Stimulated activated CD8-positive, alpha-beta memory T cell treated with anti-CD3 and anti-CD28 coated beads, Interleukin-12 subunit alpha, Interleukin-12 subunit beta, amount 100 ng/mL, for 1 hour (primary cell): ENCODE measurements at regions not wholly inside any gene's neighbourhood (a gene's known extent, or its start where the extent isn't known, plus 50 kb on each side); places are given as distances from the start of the nearest gene placed in this dataset.

Source experiments
- DNase-seq: peaks from one replicate; pipeline ENCODE4 v3.0.0-alpha.2; 2020; ENCODE audit warnings: low read depth

- DNase-seq, result no peak
Observed at GRCh38 chr13:110097013-110097412, 209.9 kb downstream of the COL4A1 start.

- no peak for DNase-seq
Observed at GRCh38 chr13:110092831-110093247, 214.1 kb downstream of the COL4A1 start.

DNA sequence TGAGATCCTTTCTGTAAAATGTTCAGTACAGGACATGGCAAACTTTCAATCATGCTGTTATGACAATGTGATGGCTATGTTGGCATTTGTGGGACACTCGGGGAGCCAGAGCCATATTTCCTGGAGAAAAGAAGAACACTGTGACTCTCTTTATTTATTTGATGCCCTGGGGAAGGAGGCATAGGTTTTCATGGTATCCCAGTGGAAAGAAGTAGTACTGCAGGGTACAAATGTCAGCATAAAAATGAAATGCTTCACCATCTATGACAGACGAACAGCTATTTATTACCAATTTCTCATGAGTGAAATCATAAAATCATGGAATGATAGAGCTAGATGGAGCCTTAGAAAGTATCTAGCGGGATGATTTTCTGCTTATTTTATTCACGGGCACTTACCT lies 217.1 kb downstream of the COL4A1 start:
- no peak for DNase-seq

- DNase-seq, result no peak
Observed at GRCh38 chr13:110089100-110089499, 217.9 kb downstream of the COL4A1 start.

- DNase-seq, result no peak
Observed at GRCh38 chr13:110073982-110074381, 233.0 kb downstream of the COL4A1 start.

DNA sequence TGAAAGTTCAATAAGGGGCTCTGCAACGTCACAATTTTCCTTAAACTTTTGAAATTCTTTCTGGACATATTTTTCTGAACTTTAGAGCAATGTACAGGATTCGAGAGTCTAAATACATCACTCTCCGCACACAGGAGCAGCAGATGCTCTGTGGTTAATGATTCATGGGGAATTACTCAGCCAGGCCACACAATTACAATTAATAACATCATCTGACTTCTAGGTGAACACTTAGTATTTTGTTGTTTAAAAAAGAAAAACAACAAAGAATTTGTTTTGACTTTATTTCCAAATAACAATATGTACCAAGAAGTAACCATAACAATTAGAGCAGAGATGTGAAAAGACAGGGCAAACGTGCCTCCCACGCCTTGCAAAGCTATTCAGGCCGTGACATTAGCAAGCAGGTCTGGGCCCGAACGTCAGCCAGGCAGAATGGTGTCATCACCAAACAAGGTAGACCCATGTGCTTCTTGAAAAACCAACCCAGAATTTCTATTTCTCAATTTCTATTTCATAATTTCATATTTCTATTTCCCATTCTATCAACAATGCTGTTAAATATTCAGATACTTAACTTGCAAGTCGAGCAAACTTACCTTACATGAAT lies 236.3 kb downstream of the COL4A1 start:
- DNase-seq, result no peak

GRCh38 chr13:110070046-110070445 lies 236.9 kb downstream of the COL4A1 start:
- DNase-seq, result no peak

DNA sequence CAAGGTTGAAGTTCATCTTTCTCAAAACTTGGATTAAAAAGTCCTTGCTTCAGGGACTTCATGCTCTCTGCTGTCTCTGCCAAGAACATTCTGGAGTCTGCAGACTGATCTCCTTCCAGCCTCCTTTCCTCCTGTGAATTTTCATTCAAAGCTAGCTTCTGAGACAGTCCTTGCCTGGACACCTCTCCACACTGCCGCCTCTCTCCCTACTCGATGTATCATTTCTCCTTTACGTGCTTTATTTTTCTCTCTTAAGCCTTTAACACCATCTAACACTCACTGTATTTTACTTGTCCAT lies 238.8 kb downstream of the COL4A1 start:
- DNase-seq, result no peak

GRCh38 chr13:110067355-110068175 lies 239.4 kb downstream of the COL4A1 start:
- no peak for DNase-seq

- DNase-seq, result no peak
Observed at GRCh38 chr13:110065780-110066179, 241.2 kb downstream of the COL4A1 start.

DNA sequence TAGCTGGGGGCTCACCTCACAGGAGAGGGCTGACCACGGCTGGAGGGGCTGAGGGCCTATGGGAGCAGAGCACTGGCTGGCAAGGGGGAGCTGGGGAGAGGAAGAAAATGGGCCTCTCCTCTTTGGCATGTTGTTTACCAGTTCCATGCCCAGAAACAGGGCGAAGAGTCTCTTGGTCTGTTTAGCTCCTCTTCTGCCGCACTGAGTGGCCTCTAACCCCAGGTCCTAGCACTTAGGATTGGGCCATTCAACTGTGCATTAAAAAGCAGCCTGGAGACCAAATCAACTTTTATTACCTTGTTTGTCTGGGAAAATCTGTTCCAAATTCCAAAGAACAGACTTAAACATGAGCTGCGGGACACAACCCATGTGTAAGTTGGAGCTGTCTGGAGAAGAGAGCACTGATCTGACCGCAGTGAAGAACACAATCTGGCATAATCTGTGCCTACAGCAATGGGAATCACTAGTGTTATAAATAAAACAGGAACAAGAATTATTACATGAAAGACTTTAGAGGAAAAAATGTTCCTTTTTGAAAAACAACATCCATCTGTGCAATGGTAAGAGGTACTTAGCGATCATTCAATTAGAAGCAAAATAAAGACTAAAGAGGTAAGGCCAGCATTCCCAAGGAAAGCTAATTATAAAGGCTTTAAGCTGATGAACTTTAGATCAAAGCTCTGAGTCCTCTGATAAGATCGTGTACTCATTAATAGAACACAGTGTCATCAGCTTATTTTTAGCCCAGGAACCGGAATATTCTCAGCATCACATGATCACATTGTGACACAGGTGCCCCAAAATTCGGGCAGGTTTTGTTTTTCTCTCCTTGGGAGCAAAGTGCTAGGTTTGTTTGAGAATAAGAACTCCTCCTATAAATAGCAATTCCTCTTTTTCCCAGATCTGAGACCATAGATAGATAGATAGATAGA lies 243.2 kb downstream of the COL4A1 start:
- DNase-seq, result no peak

DNA sequence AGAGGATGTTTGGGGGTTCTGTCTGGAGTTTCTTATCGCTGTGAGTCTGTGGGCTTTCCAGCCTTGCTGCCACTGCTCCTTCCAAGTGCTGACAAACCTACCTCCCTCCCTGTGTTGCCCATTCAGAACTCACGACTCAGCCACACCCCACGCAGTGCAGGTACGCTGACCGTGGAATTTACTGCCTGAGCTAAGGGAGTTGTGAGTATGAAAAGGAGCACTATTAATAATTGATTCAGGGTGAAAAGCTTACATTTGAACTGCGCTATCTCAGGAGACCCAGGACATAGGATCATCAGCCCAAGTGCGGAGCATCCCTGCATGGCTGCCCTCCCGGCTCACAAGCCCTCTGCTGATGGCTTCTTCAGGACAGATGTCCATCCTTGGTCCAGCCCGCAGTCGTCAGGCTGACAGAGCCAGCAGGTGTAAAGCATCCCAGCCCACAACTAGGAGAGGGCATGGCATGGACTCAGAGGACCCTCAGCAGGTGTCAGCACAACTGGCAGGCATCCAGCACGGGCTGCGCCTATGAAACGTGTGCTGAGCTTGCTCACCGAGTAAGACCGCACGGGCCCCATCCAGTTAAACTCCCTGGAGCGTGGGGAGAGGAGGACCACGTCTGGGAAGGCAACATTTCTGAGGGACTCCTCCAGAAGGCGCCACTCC lies 244.0 kb downstream of the COL4A1 start:
- no peak for DNase-seq

DNA sequence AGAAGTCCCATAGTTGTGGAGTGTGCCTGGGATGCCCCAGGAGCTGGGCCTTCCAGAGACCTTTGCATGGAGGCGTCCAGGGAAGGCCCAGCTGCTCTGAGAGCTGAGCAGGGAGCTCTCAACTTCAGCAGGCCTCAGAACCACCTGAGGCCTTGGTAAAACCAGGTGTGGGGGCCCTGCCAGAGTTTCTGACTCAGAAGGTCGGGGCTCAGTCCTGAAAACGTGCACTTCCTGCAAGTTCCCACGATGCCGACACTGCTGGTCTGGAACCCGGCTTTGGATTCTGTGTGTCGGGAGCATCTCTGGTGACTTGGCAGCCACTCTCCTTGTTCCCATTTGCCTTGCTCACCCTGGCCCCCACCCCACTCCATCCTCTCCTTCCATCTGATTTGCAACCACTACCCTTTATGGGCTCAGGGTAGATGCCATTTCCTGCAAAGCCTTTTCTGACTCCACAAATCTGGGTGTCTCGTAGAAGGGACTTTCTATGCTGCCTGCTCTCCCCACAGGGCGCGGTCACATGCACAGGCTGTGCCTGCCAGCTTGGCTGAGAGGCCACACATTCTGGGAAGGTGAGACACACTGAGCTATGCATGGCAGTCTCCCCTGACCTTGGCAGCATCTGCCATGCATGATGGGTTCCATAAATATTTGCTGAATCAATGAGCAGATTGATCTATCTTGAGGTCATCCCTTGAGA lies 244.7 kb downstream of the COL4A1 start:
- DNase-seq, result no peak

- DNase-seq, result no peak
Observed at GRCh38 chr13:110061270-110061669, 245.7 kb downstream of the COL4A1 start.

DNA sequence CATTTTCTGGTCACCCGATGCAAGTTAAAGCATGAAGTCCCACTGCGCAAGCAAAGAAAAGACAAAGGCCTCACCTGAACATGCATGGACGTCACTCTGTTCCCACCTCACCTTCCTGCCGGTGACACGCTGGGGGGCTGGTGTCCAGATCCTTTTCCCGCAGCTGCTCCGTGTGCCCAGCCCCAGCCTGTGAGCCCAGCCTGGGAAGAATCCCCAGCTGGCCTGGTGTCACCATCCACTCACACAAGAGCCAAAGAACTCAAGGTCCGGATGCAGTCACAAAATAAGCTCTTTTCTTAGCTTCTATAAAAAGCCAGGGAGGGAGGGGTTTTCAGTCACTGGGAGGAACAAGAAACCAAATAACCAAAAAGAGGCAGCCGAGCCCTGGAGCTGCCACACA lies 249.9 kb downstream of the COL4A1 start:
- DNase-seq, result no peak

DNA sequence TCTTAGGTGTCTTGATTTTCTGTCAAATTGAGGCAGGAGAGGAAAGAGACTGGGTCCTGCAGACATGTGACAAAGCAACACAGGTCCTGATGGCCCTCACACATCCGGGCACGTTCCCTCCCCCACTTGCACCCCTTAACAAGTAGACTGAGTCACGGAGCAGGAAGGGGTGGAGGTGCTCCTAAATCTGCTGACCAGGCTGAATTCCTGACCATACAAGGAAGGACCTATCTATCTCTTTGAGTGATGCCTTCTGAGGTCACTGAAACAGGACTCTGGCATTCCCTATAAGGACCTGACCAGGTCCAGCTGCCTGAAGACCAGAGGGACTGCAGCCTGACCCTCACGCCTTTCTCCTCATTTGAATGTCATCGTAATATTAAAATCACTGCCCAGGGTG lies 250.3 kb downstream of the COL4A1 start:
- no peak for DNase-seq

GRCh38 chr13:110055089-110055488 lies 251.9 kb downstream of the COL4A1 start:
- no peak for DNase-seq

DNA sequence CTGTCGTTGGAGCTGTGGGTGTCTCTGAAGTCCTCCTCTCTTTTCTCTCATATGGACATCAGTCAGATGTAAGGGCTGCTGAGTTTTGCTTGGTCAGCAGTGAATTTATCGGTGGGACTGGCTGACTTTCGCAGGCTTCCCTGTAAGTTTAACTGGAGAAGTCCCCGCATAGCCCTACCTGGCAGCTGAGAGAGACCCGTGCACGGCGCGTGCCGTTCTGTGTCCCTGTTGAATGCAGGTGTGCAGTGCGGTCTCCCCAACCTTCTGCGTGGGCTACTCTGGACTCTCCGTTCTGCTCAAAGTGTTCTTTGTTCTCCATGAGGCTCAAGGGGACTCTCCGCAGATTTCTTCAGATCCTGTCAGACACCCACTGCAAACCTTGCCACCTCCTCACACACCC lies 252.9 kb downstream of the COL4A1 start:
- no peak for DNase-seq

GRCh38 chr13:110047496-110047895 lies 259.5 kb downstream of the COL4A1 start:
- DNase-seq, result no peak

DNA sequence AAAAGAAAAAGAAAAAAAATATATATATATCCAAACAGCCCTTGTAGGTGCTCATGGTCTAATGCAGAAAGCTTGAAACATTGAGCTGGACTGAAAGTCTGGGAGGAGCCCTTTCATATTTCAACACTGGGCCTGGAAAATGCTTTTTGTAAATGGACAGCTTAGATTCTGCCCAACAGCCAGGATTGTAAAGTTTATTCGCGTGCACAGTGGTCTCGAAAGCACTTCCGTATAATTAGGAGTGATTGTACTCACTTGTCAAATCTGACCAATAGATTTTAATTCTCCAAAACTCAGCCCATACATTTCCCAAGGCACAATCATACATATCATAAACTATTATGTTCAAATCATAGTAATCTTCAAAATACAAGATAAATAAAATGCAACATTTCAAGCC lies 260.1 kb downstream of the COL4A1 start:
- DNase-seq, result no peak

GRCh38 chr13:110045919-110046318 lies 259.5 kb upstream of the IRS2 start:
- no peak for DNase-seq

DNA sequence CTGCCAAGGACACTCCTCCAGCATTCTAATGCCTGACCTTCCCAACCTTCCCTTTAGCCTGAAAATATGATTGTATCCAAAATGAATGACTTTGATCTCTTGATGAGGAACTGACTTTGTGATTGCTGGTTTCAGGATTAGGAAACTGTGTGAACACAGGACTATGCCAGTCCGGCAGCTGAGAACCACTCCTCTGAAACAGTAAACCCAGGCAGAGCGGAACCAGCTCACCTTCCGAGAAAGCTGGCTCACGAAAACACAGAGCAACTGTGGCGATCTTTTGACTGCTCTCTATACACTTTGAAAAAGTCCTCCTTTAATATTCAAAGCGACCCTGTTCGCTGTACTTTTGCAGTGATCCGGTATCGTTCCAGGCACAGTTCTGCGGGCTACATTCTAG lies 258.8 kb upstream of the IRS2 start:
- no peak for DNase-seq
